DOHH2 (cell line): ENCODE measurements at regions not wholly inside any gene's neighbourhood (a gene's known extent, or its start where the extent isn't known, plus 50 kb on each side); places are given as distances from the start of the nearest gene placed in this dataset.

Source experiments
- CTCF ChIP-seq: fragments of 200-600 bp; sonication (generic); IDR thresholded peaks from one replicate; pipeline ENCODE4 v1.5.1; 2014; ENCODE audit warnings: antibody characterized with exemption, mild to moderate bottlenecking, low read depth, low read length; ENCODE audit not compliant: poor library complexity, severe bottlenecking
- EZH2phosphoT487 ChIP-seq: fragments of 200-600 bp; sonication (generic); IDR thresholded peaks from 2 replicates; pipeline ENCODE4 v1.6.1; 2017; ENCODE audit warnings: borderline replicate concordance, mild to moderate bottlenecking, antibody characterized with exemption, low read length, moderate library complexity, mixed read lengths

GRCh38 chrX:147626605-147627004 is 285.1 kb upstream of the FMR1 start:
- TF ChIP-seq CTCF, result no peak
- TF ChIP-seq EZH2phosphoT487, result no peak
